ENCODE measurements at regions not wholly inside any gene's neighbourhood (a gene's known extent, or its start where the extent isn't known, plus 50 kb on each side); places are given as distances from the start of the nearest gene placed in this dataset.
"Not testable (repeated sequence)": the region's sequence is repeated elsewhere in the genome, so short reads cannot be mapped to it uniquely, and the experiment has no call there.

DNA sequence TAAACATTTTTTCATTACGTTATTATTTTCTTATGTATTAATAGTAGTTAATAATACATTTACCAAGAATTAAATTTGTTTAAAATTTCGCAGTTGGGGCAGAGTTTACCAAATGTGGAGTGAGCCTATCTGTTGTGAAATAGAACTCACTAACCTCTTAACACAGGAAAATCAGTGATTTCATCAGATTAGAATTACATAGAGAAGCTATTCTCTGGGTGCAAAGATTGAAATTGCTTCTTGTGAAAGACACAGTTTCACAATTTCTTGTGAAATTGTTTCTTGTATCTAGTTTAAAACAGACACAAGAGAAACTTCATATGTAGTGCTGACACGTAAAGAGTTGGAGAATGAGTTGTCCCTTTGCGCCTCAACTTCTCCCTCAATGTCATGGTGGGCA, 69.4 kb upstream of the PRL start:
- Histone ChIP-seq H3K36me3 (no peaks in the 10 kb centered on the region), H3K9me3 (peaks cover 0 to 4% (median 0%) of the 10 kb centered on the region in 4 donors), H3K27me3 (no peaks in the 10 kb centered on the region), H3K4me3 (no peak overlapping the region), H3K27ac (no peak overlapping the region), H3K4me1 (peaks cover 0 to 21% (median 0%) of the 10 kb centered on the region in 4 donors)
- no peak for DNase-seq (ENCODE audit: low spot score in 2 of 2)
- TF ChIP-seq POLR2A (IDR thresholded peaks at IDR 0.05) (no peak), EP300 (IDR thresholded peaks at IDR 0.05) (no peak)
- TF ChIP-seq, protein P1, sequence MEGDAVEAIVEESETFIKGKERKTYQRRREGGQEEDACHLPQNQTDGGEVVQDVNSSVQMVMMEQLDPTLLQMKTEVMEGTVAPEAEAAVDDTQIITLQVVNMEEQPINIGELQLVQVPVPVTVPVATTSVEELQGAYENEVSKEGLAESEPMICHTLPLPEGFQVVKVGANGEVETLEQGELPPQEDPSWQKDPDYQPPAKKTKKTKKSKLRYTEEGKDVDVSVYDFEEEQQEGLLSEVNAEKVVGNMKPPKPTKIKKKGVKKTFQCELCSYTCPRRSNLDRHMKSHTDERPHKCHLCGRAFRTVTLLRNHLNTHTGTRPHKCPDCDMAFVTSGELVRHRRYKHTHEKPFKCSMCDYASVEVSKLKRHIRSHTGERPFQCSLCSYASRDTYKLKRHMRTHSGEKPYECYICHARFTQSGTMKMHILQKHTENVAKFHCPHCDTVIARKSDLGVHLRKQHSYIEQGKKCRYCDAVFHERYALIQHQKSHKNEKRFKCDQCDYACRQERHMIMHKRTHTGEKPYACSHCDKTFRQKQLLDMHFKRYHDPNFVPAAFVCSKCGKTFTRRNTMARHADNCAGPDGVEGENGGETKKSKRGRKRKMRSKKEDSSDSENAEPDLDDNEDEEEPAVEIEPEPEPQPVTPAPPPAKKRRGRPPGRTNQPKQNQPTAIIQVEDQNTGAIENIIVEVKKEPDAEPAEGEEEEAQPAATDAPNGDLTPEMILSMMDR (IDR thresholded peaks at IDR 0.05) = no peak
- 68 to 70% methylated on average over 4 of the region's 4 CpGs for WGBS, 2 donors

DNA sequence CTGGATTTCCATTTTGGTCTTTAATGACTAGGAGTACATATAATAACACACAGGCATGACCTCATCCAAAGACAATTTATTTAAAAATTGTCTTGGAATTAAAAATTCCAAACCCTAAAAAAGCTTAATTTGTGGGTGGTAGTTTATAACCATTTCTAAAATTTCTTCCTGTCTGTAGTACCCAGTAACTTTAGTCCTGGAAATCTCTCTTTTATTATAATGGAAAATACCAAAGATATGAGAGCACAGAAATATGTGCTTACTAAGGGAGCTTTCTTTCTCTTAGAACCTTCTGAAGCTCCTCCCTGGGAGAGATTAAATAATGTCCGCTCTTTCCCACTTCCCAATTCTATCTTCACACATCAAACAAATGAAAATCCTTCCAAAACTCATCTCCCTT, 70.5 kb upstream of the PRL start:
- TF ChIP-seq POLR2A (IDR thresholded peaks at IDR 0.05) (no peak), EP300 (IDR thresholded peaks at IDR 0.05) (no peak)
- TF ChIP-seq, protein P1 (IDR thresholded peaks at IDR 0.05) = no peak
- Histone ChIP-seq H3K4me3 (no peak overlapping the region), H3K9me3 (no peaks in the 10 kb centered on the region), H3K4me1 (peaks cover 0 to 21% (median 0%) of the 10 kb centered on the region in 4 donors), H3K27me3 (no peaks in the 10 kb centered on the region), H3K27ac (no peak overlapping the region), H3K36me3 (no peaks in the 10 kb centered on the region)
- WGBS, 2 donors = 50 to 57% methylated on average over 1 of the region's 1 CpG
- no peak for DNase-seq (ENCODE audit: low spot score in 2 of 2)

DNA sequence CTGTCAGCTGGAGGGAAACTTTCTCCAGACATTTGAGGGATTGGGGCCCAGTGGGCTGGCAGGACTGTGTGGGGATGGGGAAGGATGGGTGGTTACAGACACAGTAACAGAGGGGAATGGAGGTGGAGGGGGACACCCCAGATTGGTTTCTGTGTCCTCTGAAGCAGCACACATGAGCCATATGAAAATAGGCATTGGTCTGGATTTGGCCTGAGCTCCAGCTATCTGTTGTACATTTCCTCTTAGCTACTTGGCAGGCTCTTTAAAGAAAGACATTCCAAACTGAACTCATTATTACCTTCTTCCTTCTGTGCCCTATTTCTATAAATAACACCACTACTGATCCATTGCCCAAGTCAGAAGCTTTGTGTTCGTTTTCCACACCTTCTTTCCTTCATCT, 72.0 kb upstream of the PRL start:
- H3K4me3 ChIP-seq = no peak overlapping the region
- H3K27ac ChIP-seq = no peak overlapping the region

DNA sequence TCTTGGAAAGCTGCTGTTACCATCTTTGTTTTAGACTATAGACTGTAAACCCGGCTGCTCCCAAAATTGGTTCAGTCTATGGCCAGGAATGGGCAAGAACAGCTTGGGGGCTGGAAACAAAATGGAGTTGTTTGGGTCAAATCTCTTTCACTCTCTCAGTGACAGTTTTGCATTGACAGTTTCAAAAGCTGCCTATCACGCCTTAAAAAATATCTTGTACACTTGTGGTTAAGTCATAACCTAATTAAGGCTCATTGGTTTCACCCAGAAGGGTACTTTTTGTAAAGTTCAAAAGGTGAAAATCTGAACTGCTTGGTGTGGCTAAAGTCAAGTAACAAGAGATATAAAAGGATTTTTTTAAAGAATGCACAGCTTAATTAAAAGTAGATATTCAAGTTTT, 76.1 kb upstream of the PRL start:
- no peaks in the 10 kb centered on the region for H3K27me3 ChIP-seq
- no peak for TF ChIP-seq EP300 (IDR thresholded peaks at IDR 0.05)
- TF ChIP-seq, protein P1 (IDR thresholded peaks at IDR 0.05) = no peak
- no peak for TF ChIP-seq POLR2A (IDR thresholded peaks at IDR 0.05)
- H3K36me3 ChIP-seq = no peaks in the 10 kb centered on the region
- no peaks in the 10 kb centered on the region for H3K4me1 ChIP-seq
- H3K9me3 ChIP-seq = no peaks in the 10 kb centered on the region
- H3K4me3 ChIP-seq = no peak overlapping the region
- DNase-seq (ENCODE audit: low spot score in 2 of 2) = no peak
- WGBS, 2 donors = 90 to 97% methylated on average over 2 of the region's 2 CpGs
- no peak overlapping the region for H3K27ac ChIP-seq

More for the DNA sequence above, 72.0 kb upstream of the PRL start:
- no peaks in the 10 kb centered on the region for H3K27me3 ChIP-seq
- no peaks in the 10 kb centered on the region for H3K9me3 ChIP-seq
- no peak for TF ChIP-seq EP300 (IDR thresholded peaks at IDR 0.05)
- TF ChIP-seq POLR2A (IDR thresholded peaks at IDR 0.05) = no peak
- TF ChIP-seq, protein P1 (IDR thresholded peaks at IDR 0.05) = no peak
- no peaks in the 10 kb centered on the region for H3K36me3 ChIP-seq
- DNase-seq (ENCODE audit: low spot score in 2 of 2) = no peak
- 59% methylated on average over 1 of the region's 1 CpG for WGBS, 2 donors
- peaks cover 0 to 13% (median 0%) of the 10 kb centered on the region in 4 donors for H3K4me1 ChIP-seq

DNA sequence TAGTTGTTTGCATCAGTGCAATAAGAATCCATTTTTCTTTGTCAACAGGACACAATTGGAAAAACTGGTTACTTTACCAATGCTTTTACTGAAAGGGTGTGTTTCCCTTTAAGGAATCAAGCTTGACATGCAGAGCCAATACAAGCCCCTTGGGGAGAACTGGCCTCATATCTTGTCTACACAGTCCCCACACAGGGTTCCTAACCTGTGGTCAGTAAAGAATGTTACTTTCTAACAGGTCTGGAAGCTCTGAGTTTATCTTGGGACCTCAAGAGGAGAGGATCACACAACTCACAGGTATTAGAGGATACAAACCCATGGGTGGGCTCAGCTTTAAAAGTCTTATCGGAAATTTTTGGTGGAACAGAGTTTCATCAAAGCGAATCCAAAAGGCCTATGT, 78.1 kb upstream of the PRL start:
- H3K9me3 ChIP-seq, H3K27ac ChIP-seq: not testable (repeated sequence)
- 96 to 98% methylated on average over 2 of the region's 2 CpGs for WGBS, 2 donors

DNA sequence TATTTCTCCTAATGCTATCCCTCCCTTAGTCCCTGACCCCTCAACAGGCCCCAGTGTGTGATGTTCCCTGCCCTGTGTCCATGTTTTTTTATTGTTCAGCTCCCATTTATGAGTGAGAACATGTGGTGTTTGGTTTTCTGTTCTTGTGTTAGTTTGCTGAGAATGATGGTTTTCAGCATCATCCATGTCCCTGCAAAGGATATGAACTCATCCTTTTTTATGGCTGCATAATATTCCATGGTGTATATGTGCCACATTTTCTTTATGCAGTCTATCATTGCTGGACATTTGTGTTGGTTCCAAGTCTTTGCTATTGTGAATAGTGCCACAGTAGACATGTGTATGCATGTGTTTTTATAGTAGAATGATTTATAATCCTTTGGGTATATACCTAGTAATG, 79.5 kb upstream of the PRL start:
- not testable (repeated sequence) for H3K4me3 ChIP-seq; H3K27me3 ChIP-seq; DNase-seq (ENCODE audit: low spot score in 2 of 2); H3K4me1 ChIP-seq; H3K27ac ChIP-seq; H3K9me3 ChIP-seq; H3K36me3 ChIP-seq

More for the DNA sequence above, 78.1 kb upstream of the PRL start:
- H3K27me3 ChIP-seq; H3K4me1 ChIP-seq; DNase-seq (ENCODE audit: low spot score in 2 of 2); H3K4me3 ChIP-seq; H3K36me3 ChIP-seq: not testable (repeated sequence)

DNA sequence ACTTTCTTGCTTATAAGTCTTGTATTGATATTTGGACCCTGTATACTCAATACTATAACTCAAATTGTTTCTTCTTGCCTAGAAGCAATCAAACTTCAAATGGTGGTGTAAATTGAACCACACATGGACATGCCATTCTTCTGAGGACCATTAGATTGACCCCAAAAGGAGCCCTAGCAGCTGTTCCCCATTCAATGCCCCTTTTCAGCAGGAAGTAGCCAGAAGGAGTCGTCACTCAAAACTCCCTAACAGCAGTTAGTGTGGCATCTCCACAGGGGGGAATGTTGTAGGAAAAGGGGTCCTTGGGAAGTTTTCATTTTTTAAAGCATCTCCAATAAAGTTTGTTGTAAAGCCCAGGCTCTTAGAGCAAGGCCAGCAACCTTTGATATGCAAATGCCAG, 81.7 kb upstream of the PRL start:
- not testable (repeated sequence) for H3K27ac ChIP-seq; H3K27me3 ChIP-seq; H3K4me1 ChIP-seq; H3K4me3 ChIP-seq; H3K9me3 ChIP-seq; DNase-seq (ENCODE audit: low spot score in 2 of 2); H3K36me3 ChIP-seq
- WGBS, 2 donors = 92 to 100% methylated on average over 1 of the region's 1 CpG
